HPDE6-E6E7 (cell line): ENCODE measurements at regions not wholly inside any gene's neighbourhood (a gene's known extent, or its start where the extent isn't known, plus 50 kb on each side); places are given as distances from the start of the nearest gene placed in this dataset.

Experiments
- DNase-seq: peaks from one replicate; pipeline ENCODE4 v3.0.0; 2011; ENCODE audit warnings: missing footprints; ENCODE audit errors: extremely low spot score

DNA sequence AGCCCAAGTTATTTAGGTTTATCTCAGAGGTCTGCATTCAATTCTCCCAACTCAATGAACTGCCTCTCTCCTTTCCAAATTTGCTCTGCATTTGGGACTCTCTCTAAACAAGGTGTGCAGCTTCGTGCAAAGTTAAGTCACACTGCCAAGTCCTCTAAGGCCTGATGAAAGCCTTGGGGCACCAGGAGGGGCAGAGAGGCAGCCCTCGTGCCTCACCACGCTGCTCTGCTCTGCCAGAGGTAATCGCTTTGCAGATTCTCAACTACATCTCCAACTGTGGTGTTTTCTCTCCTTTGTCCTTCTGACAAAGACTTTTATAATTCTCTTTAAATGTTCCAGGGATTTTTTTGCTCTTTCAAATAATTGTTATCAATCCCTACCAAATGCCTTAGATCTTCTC lies 283.0 kb downstream of the MEIS1 start:
- DNase-seq: no peak

DNA sequence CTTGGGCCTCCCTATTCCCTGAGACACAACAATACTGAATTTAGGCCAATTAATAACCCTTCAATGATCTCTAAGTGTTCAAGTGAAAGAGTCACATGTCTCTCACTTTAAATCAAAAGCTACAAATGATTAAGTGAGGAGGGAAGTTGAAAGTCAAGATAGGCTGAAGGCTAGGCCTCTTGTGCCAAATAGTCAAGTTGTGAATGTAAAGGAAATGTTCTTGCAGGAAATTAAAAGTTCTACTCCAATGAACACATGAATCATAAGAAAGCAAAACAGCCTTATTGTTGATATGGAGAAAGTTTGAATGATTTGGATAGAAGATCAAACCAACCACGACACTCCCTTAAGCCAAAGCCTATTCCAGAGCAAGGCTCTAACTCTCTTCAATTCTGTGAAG lies 286.9 kb downstream of the MEIS1 start:
- DNase-seq: no peak

DNA sequence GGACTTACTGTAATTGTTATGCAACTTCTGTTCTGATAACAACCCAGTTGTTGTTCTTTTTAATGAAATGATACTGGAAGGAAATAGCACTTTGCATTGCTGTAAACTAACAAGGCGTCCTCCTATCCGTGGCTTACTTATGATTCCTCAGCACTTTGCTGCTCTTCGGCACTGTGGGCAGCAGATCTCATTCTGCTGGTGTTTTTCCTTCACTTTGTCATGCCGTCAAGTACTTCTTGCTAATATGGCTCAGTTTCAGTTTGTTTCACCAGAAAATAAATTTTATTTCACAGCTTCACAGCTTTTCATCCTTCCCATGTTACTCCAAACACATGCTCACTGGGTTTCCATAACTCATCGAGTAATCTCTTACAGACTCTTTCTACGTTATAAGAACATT lies 289.3 kb downstream of the MEIS1 start:
- DNase-seq: no peak

DNA sequence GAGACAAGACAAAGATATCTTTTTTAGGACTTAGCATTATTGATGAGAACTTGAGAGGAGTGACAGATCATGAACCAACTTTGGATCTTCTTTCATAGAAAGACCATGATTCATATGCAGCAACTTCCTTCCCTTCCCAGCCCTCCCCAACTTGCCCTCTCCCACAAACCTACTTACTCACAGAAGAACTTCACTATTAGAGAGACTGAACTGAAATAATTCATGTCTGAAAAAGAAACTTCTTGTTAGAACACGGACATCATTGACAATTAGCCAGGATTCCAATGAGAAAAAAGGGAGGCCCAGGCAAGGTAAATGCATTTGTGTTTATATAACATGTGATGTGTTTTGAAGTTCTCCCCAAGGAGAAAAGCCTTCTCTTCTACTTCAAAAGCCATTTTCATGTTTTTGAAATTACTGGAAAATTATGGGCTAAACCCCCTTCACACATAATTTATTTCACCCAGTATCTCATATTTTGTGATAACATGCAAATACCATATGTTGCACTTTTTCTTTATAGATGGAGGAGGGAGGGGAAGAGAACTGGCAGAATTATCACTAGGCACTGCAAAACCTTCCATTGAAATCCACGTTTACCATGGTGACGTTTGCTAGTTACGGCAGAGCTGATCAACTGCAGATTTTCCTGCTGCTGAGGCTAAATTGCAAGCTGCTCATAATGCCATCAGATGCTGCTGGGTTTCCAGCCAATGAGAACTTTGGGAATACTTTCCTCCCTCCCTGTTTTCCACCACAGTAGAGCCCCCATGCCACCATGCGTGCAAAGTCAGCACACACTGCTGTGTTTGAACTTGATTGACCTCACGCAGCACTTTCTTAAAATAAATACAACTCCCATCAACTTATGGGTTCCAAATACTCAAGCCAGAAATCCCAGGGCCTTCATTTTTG lies 294.7 kb downstream of the MEIS1 start:
- DNase-seq: no peak

DNA sequence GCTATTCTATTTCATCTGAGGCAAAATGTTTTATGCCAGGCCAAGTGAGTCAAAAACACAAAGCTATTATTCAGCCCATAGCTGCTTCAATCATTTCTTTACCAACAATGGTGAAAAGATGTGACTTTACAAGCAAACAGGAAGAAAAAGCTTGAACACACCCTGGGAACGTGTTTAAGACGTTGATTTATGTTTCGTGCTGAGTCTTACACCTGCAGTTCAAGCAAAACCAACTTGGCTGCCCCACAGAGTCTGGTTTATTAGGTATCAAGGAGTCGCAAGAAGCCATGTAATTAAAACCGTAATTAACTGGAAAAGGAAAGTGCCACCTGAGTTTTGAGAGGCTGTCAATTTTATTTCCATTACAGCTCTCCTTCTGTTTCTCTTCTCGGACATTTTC lies 295.5 kb downstream of the MEIS1 start:
- no peak for DNase-seq

DNA sequence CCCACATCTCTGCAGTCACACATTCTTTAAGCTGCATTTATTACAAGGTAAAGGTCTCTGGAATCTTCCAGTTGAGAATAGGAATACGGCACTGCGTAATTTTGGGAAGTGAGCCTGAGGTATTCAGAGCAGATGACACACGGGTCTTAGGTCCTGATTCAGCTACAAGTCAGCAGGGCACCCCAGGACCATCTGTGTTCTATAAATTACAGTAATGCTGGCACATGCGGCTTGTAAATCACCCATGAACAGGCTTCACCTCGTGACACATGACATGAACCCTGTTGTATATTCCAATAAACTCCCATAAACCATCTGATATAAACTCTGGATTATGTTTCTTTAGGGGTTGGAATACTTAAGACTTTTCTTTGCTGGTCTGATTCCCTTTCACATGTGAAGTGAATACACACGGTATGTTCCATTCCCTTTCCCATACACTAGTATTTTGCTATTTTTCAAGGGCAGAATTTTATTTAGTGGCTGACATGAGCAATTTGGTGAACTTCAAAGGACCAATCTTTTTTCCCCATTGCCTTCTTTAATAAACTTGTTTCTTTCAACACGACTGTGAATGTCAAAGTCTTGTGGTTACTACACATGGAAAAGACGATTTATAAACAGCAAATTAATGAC lies 298.6 kb downstream of the MEIS1 start:
- DNase-seq: no peak

DNA sequence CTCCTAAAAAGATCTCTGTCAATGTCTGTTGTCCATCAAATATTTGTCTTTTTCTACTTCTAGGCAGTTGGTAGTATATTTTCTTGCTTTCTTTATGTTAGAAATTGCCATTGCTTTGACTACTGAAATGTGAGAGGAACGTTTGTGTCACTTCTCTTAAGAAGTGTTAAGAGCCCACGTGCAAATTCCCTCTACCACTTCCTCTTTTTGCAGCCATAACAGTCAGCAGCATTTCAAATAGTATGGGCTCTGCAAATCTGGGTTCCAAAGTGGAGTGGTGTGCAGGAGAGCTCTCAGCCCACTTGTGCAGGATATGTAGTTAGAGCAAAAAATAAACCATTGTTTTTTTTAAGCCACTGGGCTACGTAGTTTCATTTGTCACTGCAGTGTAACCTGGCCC lies 314.0 kb downstream of the MEIS1 start:
- DNase-seq: no peak

DNA sequence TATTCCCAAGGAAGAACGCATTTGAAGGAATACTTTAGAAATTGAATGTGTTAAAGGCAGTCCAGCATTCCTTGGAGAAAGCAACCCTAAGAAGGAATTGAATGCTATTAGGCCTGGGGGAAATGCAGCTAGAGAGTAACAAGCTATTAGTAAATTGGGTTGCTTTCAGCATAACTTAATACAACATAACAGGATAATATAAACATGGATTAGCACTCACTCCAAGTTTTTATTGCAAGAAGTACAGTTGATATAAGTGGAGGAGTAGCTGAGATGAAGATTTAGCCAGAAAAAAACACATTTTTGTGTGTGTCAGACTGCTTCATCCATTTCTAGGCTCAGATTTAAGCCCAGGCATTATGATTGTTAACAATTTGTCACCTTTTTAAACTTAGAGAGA lies 314.6 kb downstream of the MEIS1 start:
- no peak for DNase-seq

DNA sequence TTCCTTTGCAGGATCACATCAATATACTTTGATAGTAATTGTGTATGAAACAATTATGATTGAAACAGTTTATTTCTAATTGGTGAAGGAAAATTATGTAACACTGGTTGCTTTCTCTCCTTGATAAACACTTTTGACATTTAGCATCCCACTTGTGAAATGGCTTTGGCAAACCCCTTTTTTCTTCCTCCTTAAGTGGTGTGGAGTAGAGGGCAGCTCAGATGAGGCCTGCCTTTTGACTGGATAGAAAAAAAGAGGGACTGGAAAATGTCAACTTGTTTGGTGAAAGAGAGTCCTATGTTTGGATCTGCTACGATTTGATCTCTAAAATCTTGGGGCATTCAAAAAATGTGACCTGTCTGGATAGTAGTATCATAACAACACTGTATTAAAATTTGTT lies 318.3 kb downstream of the MEIS1 start:
- DNase-seq: no peak

DNA sequence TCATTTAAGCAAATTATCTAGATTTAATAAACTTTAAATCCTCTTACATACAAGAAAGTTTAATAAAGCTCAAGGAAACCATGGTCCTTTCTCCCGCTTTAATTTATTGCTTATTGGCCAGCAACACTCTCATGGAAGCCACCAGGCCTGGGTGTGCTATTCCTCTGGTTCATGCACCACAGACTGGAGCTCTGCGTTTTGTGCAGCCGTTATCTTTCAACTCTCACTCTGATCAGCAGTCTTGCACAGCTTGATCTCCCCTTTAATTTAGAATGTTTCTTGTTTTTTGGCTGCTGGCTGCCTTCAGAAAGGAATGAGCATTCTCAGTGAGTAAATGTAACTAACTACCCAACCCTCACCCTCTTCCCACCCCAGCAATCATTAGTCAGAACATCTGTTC lies 318.7 kb downstream of the MEIS1 start:
- DNase-seq: no peak

DNA sequence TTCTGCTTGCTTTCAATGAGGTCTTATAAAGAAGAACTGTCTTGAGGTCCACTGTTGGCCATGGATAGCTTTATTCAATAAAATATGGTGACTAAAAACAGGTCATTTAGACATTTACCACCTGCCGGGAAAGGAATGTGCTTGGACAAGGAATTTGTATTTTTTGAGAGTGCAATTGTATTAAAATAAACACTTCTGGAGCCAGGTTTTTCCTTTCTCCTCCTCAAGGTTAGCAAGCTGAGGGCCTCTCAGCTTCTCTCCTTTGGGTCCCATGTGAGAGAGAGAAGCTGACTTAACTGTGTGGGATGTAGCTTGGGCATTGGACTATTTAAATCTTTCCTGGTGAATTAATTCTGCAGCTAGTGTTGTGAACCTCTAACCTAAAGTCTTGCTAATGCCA lies 321.0 kb downstream of the MEIS1 start:
- no peak for DNase-seq

DNA sequence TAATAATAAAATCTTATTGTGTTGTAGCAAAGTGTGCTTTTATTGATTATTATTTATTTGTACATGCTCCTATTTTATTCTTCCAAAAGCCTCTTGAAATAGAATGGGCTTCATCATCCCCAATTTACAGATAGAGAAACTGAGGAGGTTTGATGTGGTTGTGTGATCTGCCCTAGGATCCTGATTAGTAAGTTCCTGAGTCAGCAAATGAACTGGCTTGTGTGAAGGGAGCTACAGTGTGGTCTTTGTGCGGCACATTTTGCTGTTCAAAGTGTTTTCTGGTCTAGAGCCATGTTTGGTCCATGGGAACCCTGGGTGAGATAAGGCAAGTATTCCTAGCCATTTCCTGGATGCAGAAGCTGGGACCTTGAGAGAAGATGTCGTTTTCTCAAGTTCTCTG lies 326.9 kb downstream of the MEIS1 start:
- DNase-seq: no peak

DNA sequence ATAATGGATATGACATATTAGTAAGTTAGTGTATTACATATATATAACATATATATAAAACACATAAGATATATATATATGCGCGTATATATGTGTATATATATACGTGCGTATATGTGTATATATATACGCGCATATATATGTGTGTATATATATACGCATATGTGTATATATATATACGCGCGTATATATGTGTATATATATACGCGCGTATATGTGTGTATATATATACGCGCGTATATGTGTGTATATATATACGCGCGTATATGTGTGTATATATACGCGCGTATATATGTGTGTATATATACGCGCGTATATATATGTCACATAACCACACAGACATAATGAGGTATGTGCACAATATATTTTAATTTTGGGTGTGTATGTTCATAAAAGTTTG lies 327.8 kb downstream of the MEIS1 start:
- no peak for DNase-seq

DNA sequence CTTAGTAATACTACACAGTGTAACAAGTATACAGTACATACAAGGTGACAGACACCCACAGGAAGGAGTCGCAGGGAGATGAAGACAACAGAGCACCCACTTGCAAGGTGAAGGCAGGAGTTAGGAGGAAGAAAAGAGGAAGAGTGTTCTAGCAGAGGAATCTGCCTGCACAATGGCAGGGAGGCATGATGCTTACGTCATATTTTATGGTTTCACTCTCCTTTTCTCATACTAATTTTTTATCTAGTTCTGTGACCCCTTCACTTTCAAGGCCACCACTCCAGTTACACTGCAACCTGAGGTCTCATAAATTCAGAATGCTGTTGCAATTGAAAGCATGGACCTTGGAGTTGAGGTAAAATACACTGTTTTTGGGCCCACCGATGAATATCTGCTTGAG lies 331.7 kb downstream of the MEIS1 start:
- DNase-seq: no peak

DNA sequence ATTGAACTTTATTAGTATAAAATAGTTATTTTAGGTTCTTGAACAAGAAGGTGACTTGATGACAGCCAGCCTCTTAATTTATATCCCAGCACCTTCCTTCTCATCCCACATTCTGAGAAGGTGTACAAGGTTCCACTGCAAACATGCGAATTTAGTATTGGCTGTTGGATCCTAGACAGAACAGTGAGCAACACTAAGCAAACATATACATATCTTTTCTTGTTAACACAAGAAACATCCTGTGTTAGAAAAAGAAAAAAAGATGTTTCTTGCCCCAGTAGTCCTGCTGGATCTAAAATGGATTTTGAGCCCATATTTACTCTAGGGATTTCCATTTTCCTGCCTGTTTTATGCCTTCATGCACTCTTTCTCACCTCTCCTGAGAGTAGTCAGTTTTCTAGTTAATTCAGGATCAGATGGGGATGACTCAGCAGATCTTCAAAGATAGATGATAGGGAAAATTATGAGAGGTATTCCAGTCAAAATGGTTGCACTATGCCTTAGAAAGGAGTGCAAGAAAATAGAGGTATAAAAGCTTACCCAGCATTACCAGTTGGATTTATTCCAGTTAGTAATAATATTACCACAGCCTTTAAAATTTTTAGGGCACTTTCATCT lies 336.5 kb downstream of the MEIS1 start:
- DNase-seq: no peak

DNA sequence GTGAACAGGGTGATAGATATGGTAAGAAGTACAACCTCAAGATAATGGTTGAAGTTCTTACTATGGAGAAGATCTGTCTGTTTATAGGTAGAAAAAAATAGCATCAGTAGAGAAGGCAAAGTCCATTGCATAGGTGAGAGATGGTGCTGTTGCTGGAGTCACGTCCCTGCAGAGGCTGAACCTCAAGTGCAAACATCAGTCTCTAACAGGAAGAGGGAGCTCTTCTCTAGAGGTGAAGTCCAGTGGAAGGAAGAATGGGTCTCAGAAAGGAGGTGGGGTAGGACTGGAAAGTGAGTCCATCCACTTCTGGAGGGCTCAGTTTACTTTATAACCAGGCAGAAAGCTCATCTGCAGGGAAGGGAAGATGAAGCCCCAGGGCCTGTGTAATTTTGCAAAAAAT lies 337.7 kb downstream of the MEIS1 start:
- no peak for DNase-seq

DNA sequence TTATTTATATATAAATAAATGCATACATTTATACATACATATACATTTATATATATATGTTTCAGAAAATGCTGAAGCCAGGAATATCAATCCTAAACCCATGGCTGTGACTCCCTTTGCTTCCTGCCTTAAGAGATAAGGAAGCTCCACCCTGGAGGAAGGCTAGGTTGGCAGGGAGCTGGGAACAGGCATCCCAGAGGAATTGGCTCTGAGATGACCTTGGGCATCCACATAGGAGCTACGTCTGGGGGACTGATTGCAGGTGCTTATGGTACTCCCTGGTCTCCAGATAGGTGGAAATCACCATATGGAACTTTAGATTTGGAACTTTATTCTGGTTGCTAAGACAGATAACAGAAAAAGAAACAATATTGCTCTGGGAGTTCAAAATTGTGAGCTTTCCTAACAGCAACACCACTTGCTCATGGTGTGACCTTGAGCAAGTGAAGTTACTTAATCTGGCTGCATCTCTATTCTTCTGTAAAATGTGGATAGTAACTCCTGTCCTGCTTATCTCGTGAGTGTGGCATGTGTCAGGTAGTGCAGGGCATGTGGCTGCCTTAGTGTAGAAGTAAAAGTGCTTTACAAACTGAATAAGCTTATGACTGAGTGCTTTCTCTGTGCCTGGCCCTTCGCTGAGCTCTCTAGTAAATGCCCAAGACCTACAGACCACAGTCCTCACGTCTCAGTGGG lies 341.0 kb downstream of the MEIS1 start:
- DNase-seq: no peak

DNA sequence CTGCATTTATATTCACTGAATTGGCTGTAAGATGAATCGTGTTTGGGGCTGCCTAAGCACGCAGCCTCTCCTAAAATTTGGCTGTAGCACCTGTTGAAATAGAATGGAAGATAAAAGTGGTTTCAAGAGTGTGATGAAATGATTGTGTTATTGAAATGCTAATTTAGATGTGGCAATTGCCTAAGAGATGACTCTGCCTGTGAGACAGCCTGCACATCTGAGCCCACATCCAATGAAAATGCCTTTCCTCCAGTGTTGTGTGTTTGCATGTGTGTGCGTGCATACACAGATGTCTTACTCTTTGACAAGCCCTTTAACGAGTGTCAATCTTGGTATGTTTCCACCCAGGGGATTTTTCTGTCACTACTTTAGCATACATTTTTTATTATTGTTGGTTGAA lies 346.9 kb downstream of the MEIS1 start:
- no peak for DNase-seq

DNA sequence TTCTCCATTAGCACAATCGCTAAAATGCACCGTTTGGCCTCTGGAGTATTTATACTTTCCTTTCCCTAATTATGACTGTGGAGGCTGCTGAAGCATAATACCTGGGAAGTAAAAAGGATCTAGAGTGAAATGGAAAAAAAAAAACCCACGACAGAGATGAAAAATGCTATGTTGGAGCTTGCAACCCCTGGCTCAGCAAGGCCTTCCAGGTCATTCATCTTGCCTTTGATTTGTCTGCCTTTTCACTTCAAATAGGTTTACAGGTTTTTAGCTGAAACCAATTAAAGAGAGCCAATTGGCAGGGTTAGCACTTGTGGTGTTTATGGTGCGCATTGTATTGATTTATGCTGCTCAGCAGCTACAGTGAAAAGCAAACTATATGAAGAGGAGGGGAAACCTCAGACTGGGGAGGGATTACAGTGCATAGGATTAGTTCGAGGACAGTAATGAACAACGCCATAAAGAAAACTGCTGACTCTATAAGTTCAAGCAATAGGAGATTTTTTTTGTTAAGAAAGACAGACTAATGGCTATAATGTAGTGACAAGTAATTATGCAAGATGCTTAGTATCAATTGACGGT lies 347.9 kb downstream of the MEIS1 start:
- DNase-seq: no peak

DNA sequence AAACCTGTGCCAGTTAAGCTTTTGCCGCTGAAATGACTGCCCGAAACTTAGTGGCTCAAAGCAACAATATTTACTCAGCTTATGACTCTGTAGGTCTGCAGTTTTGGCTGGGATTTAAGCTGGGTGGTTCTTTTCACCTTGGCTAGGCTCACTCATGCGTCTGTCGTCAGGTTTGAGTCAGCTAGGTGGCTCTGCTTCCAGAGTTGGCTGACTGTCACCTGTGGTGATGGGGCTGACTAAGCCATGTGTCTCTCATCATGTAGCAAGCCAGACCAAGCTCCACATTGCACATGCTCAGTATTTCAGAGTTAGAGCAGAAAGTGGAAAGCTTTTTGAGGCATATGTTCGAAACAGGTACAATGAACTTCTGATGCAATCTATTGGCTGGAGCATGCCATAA lies 354.8 kb downstream of the MEIS1 start:
- DNase-seq: peak; percentile 10

DNA sequence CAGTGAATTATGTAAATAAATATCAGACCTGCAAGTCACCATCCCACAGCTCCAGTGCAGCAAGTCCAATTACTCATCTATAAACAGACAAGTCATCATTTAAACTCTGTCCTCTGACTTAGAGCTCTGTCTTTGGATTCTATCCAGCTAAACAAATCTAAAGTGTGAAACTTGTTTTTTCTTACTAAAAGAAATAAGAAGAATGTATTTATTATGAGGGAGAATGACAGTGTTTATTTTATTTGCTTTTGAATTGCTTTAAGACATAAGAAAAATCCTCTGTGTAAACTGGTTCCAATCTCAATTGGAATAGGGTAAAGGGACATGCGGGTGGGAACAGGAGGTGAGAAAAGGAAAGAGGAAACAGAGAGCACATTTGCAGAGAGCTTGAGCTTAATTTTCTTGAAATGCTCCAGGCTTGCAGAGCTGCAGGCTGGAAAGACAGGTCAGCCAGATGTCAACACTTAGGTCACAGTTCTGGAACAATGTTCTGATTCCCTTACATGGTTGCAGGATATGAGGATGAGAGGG lies 355.8 kb downstream of the MEIS1 start:
- DNase-seq: peak; percentile 9

DNA sequence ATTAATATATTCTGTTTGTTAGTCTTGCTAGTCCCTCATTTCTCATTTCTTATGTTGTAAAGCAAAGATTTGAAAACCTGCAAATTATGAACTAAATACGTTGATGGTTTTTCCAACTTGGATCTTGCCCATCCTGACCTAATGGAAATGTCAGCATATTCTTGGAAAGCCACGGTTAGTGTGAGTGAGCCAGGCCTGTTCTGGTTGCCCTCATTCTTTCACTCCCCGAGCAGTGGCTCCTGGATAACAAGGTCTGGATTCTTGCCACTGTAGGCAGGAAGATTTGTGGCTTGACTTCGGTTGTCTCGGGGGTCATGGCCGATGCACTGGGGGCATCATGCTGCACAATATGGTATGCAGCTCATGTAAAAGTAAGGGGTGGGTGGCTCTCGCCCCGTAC lies 359.1 kb downstream of the MEIS1 start:
- DNase-seq: no peak
